Skin of body (tissue), 1 donor: ENCODE measurements at regions not wholly inside any gene's neighbourhood (a gene's known extent, or its start where the extent isn't known, plus 50 kb on each side); places are given as distances from the start of the nearest gene placed in this dataset.
"Not testable (repeated sequence)": the region's sequence is repeated elsewhere in the genome, so short reads cannot be mapped to it uniquely, and the experiment has no call there.

Source experiments
- DNase-seq: peaks from one replicate; lab custom pipeline; 2025; lab: John Stamatoyannopoulos, UW

- not testable (repeated sequence) for DNase-seq
Observed at GRCh38 chr6:159407211-159407780, 238.1 kb downstream of the FNDC1 start.

GRCh38 chr6:159404296-159404695 lies 235.1 kb downstream of the FNDC1 start:
- DNase-seq: no peak

- DNase-seq: no peak
Observed at GRCh38 chr6:159400826-159401225, 231.6 kb downstream of the FNDC1 start.

GRCh38 chr6:159399751-159400221 lies 230.6 kb downstream of the FNDC1 start:
- DNase-seq: peak; percentile 75

GRCh38 chr6:159398633-159399032 lies 229.4 kb downstream of the FNDC1 start:
- DNase-seq: no peak

GRCh38 chr6:159397753-159398152 lies 228.6 kb downstream of the FNDC1 start:
- DNase-seq: no peak

- DNase-seq: no peak
Observed at GRCh38 chr6:159395609-159396008, 226.4 kb downstream of the FNDC1 start.

GRCh38 chr6:159392695-159393094 lies 223.5 kb downstream of the FNDC1 start:
- DNase-seq: not testable (repeated sequence)

GRCh38 chr6:159390381-159390780 lies 221.2 kb downstream of the FNDC1 start:
- peak; percentile 31 for DNase-seq

GRCh38 chr6:159389695-159390094 lies 220.5 kb downstream of the FNDC1 start:
- DNase-seq: no peak

GRCh38 chr6:159380114-159380513 lies 210.9 kb downstream of the FNDC1 start:
- no peak for DNase-seq

- DNase-seq: peak; percentile 88
Observed at GRCh38 chr6:159378411-159379328, 209.5 kb downstream of the FNDC1 start.

- peak; percentile 94 for DNase-seq
Observed at GRCh38 chr6:159376516-159377158, 207.4 kb downstream of the FNDC1 start.

GRCh38 chr6:159375014-159375413 lies 205.8 kb downstream of the FNDC1 start:
- DNase-seq: no peak

- DNase-seq: no peak
Observed at GRCh38 chr6:159373670-159374069, 204.5 kb downstream of the FNDC1 start.

GRCh38 chr6:159372333-159372732 lies 203.1 kb downstream of the FNDC1 start:
- no peak for DNase-seq

- DNase-seq: no peak
Observed at GRCh38 chr6:159360306-159360705, 191.1 kb downstream of the FNDC1 start.

- no peak for DNase-seq
Observed at GRCh38 chr6:159359581-159360297, 190.5 kb downstream of the FNDC1 start.

- no peak for DNase-seq
Observed at GRCh38 chr6:159358562-159358961, 189.4 kb downstream of the FNDC1 start.

GRCh38 chr6:159357211-159357915 lies 188.2 kb downstream of the FNDC1 start:
- peak; percentile 31 for DNase-seq

GRCh38 chr6:159353193-159353592 lies 184.0 kb downstream of the FNDC1 start:
- DNase-seq: no peak
